ENCODE measurements at regions not wholly inside any gene's neighbourhood (a gene's known extent, or its start where the extent isn't known, plus 50 kb on each side); places are given as distances from the start of the nearest gene placed in this dataset.

DNA sequence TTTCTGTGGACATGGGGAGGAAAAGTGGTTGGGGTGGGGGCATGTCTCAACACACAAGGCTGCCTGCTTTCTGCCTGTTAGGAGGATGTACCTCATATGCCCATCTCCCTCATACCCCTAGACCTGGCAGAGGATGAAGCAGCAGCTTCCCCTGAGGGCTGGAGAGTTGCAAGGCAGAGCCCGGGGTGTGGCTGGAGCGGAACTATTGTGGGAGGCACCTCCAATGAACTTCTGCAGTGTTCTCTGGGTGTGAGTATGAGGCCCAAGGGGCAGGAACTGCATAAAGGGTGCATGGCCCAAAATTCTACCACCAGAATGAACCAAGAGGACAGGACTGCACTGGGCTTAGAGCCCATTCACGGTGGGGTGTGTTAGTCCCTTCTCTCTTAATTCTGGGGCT is 296.3 kb upstream of the SIX2 start:
- no peaks in the 10 kb centered on the region for H3K79me2 ChIP-seq (replicated peaks; ENCODE audit: insufficient read depth, low read length)
- H3K4me3 ChIP-seq (ENCODE audit: low read length) = no peak overlapping the region
- H3K9me3 ChIP-seq (ENCODE audit: low read length) = no peaks in the 10 kb centered on the region
- no peak for TF ChIP-seq MXI1 (conservative IDR thresholded peaks at IDR 0.05; ENCODE audit: poor library complexity, severe bottlenecking)
- H3K9ac ChIP-seq (ENCODE audit: low read length) = no peak overlapping the region
- H3K36me3 ChIP-seq (ENCODE audit: insufficient read depth, low read length) = no peaks in the 10 kb centered on the region
- H3F3A ChIP-seq (ENCODE audit: insufficient read depth, low read length, poor library complexity, severe bottlenecking) = no peaks in the 10 kb centered on the region
- H4K20me1 ChIP-seq (ENCODE audit: insufficient read depth) = no peaks in the 10 kb centered on the region
- no peak overlapping the region for H2AFZ ChIP-seq (ENCODE audit: low read depth, low read length)
- H3K27me3 ChIP-seq (ENCODE audit: insufficient read depth, low read depth, low read length) = no peaks in the 10 kb centered on the region
- H3K9me2 ChIP-seq (ENCODE audit: insufficient read depth, low read length) = no peaks in the 10 kb centered on the region
- no peak overlapping the region for H3K4me2 ChIP-seq (ENCODE audit: low read length)
- H3K27ac ChIP-seq (ENCODE audit: low read length) = no peak overlapping the region

DNA sequence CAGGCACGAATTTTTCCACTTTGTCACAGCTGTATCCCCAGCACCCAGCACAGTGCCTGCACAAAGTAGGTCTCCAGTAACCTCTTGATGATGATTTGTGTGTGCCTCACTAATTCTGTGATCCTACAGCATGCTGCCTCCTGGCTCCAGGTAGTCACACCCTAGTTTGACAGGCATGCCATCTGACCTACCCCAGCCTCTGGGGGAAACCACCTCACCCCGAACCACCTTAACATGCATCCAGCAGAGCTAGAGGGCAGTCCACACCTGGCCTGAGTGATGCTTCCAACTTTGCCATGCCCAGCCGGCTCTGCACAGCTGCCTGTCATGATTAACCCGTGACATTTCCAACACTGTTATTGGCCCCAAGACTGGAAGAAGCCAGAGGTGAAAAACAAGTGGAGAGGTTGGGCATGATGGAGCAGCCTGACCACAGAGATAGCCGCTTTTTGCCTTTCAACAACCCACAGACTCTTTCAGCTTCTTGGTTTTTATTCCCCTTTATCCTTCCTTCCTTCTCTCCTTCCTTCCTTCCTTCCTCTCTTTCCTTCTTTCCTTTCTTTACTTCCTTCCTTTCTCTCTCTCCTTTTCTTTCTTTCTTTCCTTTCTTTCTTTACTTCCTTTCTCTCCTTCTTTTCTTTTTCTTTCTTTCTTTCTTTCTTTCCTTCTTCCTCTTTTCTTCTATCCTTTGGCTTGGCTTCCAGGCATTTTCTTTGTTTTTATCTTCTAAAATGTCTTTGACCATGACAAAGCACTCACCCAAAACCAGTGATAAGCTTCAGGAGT is 294.4 kb upstream of the SIX2 start:
- Histone ChIP-seq H3K4me3 (ENCODE audit: low read length) (no peak overlapping the region), H3K79me2 (replicated peaks; ENCODE audit: insufficient read depth, low read length) (no peaks in the 10 kb centered on the region), H3K27me3 (ENCODE audit: insufficient read depth, low read depth, low read length) (no peaks in the 10 kb centered on the region), H3K36me3 (ENCODE audit: insufficient read depth, low read length) (no peaks in the 10 kb centered on the region), H3K4me2 (ENCODE audit: low read length) (no peak overlapping the region), H3K9ac (ENCODE audit: low read length) (no peak overlapping the region), H2AFZ (ENCODE audit: low read depth, low read length) (no peak overlapping the region), H3K9me3 (ENCODE audit: low read length) (no peaks in the 10 kb centered on the region), H3K27ac (ENCODE audit: low read length) (no peak overlapping the region), H3K9me2 (ENCODE audit: insufficient read depth, low read length) (no peaks in the 10 kb centered on the region), H3F3A (ENCODE audit: insufficient read depth, low read length, poor library complexity, severe bottlenecking) (no peaks in the 10 kb centered on the region), H4K20me1 (ENCODE audit: insufficient read depth) (no peaks in the 10 kb centered on the region)
- TF ChIP-seq REST (IDR thresholded peaks at IDR 0.05; ENCODE audit: borderline replicate concordance) (no peak), SMC3 (conservative IDR thresholded peaks at IDR 0.05; ENCODE audit: poor library complexity) (no peak), EZH2 (IDR thresholded peaks at IDR 0.05; ENCODE audit: borderline replicate concordance, insufficient read depth, low read length, poor library complexity, severe bottlenecking) (no peak), RAD21 (conservative IDR thresholded peaks at IDR 0.05) (no peak), POLR2AphosphoS5 (IDR thresholded peaks at IDR 0.05) (no peak)

GRCh38 chr2:45301307-45302277 is 292.3 kb upstream of the SIX2 start:
- no peak overlapping the region for H3K4me2 ChIP-seq (ENCODE audit: low read length)
- peak; percentile 9 for TF ChIP-seq POLR2AphosphoS5 (IDR thresholded peaks at IDR 0.05)
- TF ChIP-seq EP300 (conservative IDR thresholded peaks at IDR 0.05; ENCODE audit: poor library complexity, severe bottlenecking) = peak; percentile 57
- no peak for TF ChIP-seq CTCF (IDR thresholded peaks at IDR 0.05; ENCODE audit: poor library complexity, severe bottlenecking)
- no peaks in the 10 kb centered on the region for H3K36me3 ChIP-seq (ENCODE audit: insufficient read depth, low read length)
- H3K4me3 ChIP-seq (ENCODE audit: low read length) = peak overlapping the region; percentile 23
- H4K20me1 ChIP-seq (ENCODE audit: insufficient read depth) = no peaks in the 10 kb centered on the region
- no peak overlapping the region for H3K9ac ChIP-seq (ENCODE audit: low read length)
- H3K79me2 ChIP-seq (replicated peaks; ENCODE audit: insufficient read depth, low read length) = no peaks in the 10 kb centered on the region
- H3K9me3 ChIP-seq (ENCODE audit: low read length) = no peaks in the 10 kb centered on the region
- H3K9me2 ChIP-seq (ENCODE audit: insufficient read depth, low read length) = no peaks in the 10 kb centered on the region
- H3F3A ChIP-seq (ENCODE audit: insufficient read depth, low read length, poor library complexity, severe bottlenecking) = no peaks in the 10 kb centered on the region
- H2AFZ ChIP-seq (ENCODE audit: low read depth, low read length) = no peak overlapping the region
- no peaks in the 10 kb centered on the region for H3K27me3 ChIP-seq (ENCODE audit: insufficient read depth, low read depth, low read length)
- no peak overlapping the region for H3K27ac ChIP-seq (ENCODE audit: low read length)
